Mesenchymal stem cell (in vitro differentiated cells and primary cell): ENCODE measurements at regions not wholly inside any gene's neighbourhood (a gene's known extent, or its start where the extent isn't known, plus 50 kb on each side); places are given as distances from the start of the nearest gene placed in this dataset.

Experiments used
- DNase-seq: peaks from one replicate; pipeline ENCODE4 v3.0.0-alpha.2; 2013
- H2AFZ ChIP-seq: one replicate; pipeline ENCODE4 v1.6.1; 2013; ENCODE audit warnings: low read depth, mild to moderate bottlenecking, control low read depth, inconsistent platforms, low read length, moderate library complexity
- H2AK5ac ChIP-seq: 2 replicates; pipeline ENCODE4 v1.6.1; 2013; ENCODE audit warnings: low read length, moderate library complexity, mild to moderate bottlenecking, inconsistent platforms; ENCODE audit not compliant: severe bottlenecking
- H2BK120ac ChIP-seq: one replicate; pipeline ENCODE4 v1.6.1; 2013; ENCODE audit warnings: low read depth, mild to moderate bottlenecking, inconsistent platforms, low read length, moderate library complexity
- H2BK12ac ChIP-seq, 2 experiments: one replicate each; pipeline ENCODE4 v1.6.1; 2013; ENCODE audit warnings: inconsistent platforms in 2 of 2, low read length in 2 of 2, mild to moderate bottlenecking in 2 of 2, moderate library complexity in 2 of 2, control low read depth in 1 of 2
- H2BK15ac ChIP-seq: one replicate; pipeline ENCODE4 v1.6.1; 2013; ENCODE audit warnings: mild to moderate bottlenecking, low read depth, inconsistent platforms; ENCODE audit not compliant: poor library complexity, severe bottlenecking
- H2BK5ac ChIP-seq: 2 replicates; pipeline ENCODE4 v1.6.1; 2013; ENCODE audit warnings: low read depth, mild to moderate bottlenecking, low read length, control low read depth, inconsistent platforms; ENCODE audit not compliant: poor library complexity, severe bottlenecking
- H3K14ac ChIP-seq, 2 experiments: one replicate each; pipeline ENCODE4 v1.6.1; 2013; ENCODE audit warnings: inconsistent platforms in 2 of 2, low read length in 2 of 2, control low read depth in 1 of 2, mild to moderate bottlenecking in 1 of 2, moderate library complexity in 1 of 2
- H3K18ac ChIP-seq, 2 experiments: one replicate each; pipeline ENCODE4 v1.6.1; 2013; ENCODE audit warnings: inconsistent platforms in 2 of 2, low read length in 2 of 2, control low read depth in 1 of 2, low read depth in 1 of 2, mild to moderate bottlenecking in 1 of 2
- H3K23ac ChIP-seq, 2 experiments: one replicate each; pipeline ENCODE4 v1.6.1; 2013; ENCODE audit warnings: inconsistent platforms in 2 of 2, low read length in 2 of 2, mild to moderate bottlenecking in 2 of 2, moderate library complexity in 2 of 2, control low read depth in 1 of 2
- H3K27ac ChIP-seq: 2 replicates; pipeline ENCODE4 v1.5.1; 2013; ENCODE audit warnings: mild to moderate bottlenecking, moderate library complexity, low read length, control low read depth, inconsistent platforms; ENCODE audit not compliant: poor library complexity, severe bottlenecking
- H3K27me3 ChIP-seq, 2 experiments: 2 replicates each; pipeline versions ENCODE4 v1.6.1 to v1.7.0; 2013; ENCODE audit warnings: low read length in 2 of 2, mild to moderate bottlenecking in 2 of 2, moderate library complexity in 2 of 2, control low read depth in 1 of 2, inconsistent platforms in 1 of 2; ENCODE audit not compliant: control insufficient read depth in 1 of 2, insufficient read depth in 1 of 2
- H3K36me3 ChIP-seq, 2 experiments: 2 replicates each; pipeline versions ENCODE4 v1.6.1 to v1.7.0; 2013; ENCODE audit warnings: low read length in 2 of 2, control low read depth in 1 of 2, inconsistent platforms in 1 of 2, low read depth in 1 of 2, mild to moderate bottlenecking in 1 of 2; ENCODE audit not compliant: insufficient read depth in 2 of 2, control insufficient read depth in 1 of 2
- H3K4ac ChIP-seq, 2 experiments: one replicate each; pipeline ENCODE4 v1.6.1; 2013; ENCODE audit warnings: inconsistent platforms in 2 of 2, low read length in 2 of 2, mild to moderate bottlenecking in 2 of 2, moderate library complexity in 2 of 2, control low read depth in 1 of 2, low read depth in 1 of 2
- H3K4me1 ChIP-seq: 2 replicates; pipeline ENCODE4 v1.6.1; 2013; ENCODE audit warnings: low read depth, low read length, control low read depth; ENCODE audit not compliant: control insufficient read depth, insufficient read depth
- H3K4me2 ChIP-seq: 2 replicates; pipeline ENCODE4 v1.6.1; 2013; ENCODE audit warnings: low read length, mild to moderate bottlenecking, inconsistent platforms; ENCODE audit not compliant: poor library complexity, severe bottlenecking
- H3K4me3 ChIP-seq, 2 experiments: 2 replicates each; pipeline versions ENCODE4 v1.5.1 to v1.7.0; 2013; ENCODE audit warnings: low read length in 2 of 2, mild to moderate bottlenecking in 2 of 2, control low read depth in 1 of 2, low read depth in 1 of 2; ENCODE audit not compliant: insufficient read depth in 1 of 2
- H3K79me1 ChIP-seq: replicated peaks from 2 replicates; pipeline ENCODE4 v1.6.1; 2013; ENCODE audit warnings: mild to moderate bottlenecking, control low read depth, low read length, inconsistent platforms; ENCODE audit not compliant: poor library complexity, severe bottlenecking
- H3K9ac ChIP-seq: 2 replicates; pipeline ENCODE4 v1.7.0; 2013; ENCODE audit warnings: mild to moderate bottlenecking, low read length, moderate library complexity
- H3K9me3 ChIP-seq: 2 replicates; pipeline ENCODE4 v1.7.0; 2013; ENCODE audit warnings: mild to moderate bottlenecking, low read length; ENCODE audit not compliant: control insufficient read depth
- H4K8ac ChIP-seq: one replicate; pipeline ENCODE4 v1.6.1; 2013; ENCODE audit warnings: inconsistent platforms, mild to moderate bottlenecking, low read length, moderate library complexity
- H4K91ac ChIP-seq: one replicate; pipeline ENCODE4 v1.6.1; 2013; ENCODE audit warnings: mild to moderate bottlenecking, low read length, inconsistent platforms
- WGBS: methylation state at CpG from one replicate; pipeline ENCODE4 v1.1.7; 2013; ENCODE audit warnings: mixed read lengths; 5-methylcytosine and 5-hydroxymethylcytosine counted together

DNA sequence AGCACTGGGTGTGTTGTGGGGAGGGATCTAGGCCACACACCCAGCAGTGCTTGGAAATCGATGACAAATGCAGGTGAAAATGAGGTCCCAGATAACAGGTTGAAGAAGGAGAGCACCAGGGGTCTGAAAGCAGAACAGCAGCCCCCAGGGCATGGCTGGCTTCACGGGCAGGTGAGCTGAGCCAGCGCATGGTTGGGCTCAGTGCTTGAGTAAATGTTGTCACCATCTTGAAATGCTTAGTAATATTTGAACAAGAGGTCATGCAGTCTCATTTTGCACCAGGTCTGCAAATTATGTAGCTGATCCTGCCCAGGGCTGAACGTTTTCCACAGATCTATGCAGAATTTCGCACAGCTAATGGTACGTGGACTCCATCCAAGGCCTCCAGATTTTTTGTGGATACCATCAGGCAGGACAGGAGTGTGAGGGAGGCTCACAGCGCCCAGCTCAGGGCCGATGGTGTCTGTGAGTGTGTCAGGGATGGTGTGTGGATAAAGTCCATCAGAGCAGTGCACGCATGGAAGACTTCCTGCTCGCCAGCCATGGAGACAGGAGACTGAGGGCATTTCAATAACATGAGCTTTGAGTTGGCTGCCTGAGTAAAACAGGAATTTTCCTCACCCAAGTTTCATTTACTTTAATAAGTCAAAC lies 53.1 kb upstream of the SNX9 start:
- Histone ChIP-seq H3K79me1 (no peaks in the 10 kb centered on the region), H3K27me3 (no peaks in the 10 kb centered on the region), H3K4me2 (no peak overlapping the region), H2AFZ (no peak overlapping the region), H4K91ac (no peak overlapping the region), H2BK12ac (peak overlapping the region in 1 of 2 experiments; percentile 79), H3K9me3 (no peaks in the 10 kb centered on the region), H3K23ac (no peak overlapping the region), H3K4me1 (peaks cover 18% of the 10 kb centered on the region), H2BK15ac (no peak overlapping the region), H3K27ac (no peak overlapping the region), H4K8ac (no peak overlapping the region), H3K4ac (no peak overlapping the region), H3K4me3 (no peak overlapping the region), H3K14ac (no peak overlapping the region), H3K36me3 (peaks cover 0 to 7% of the 10 kb centered on the region in 2 experiments), H2AK5ac (peak overlapping the region; percentile 65), H2BK5ac (no peak overlapping the region), H3K9ac (peak overlapping the region; percentile 18), H2BK120ac (no peak overlapping the region), H3K18ac (peak overlapping the region in 1 of 2 experiments; percentile 48)
- no peak for DNase-seq
- WGBS, result 94% methylated on average over 10 of the region's 10 CpGs

DNA sequence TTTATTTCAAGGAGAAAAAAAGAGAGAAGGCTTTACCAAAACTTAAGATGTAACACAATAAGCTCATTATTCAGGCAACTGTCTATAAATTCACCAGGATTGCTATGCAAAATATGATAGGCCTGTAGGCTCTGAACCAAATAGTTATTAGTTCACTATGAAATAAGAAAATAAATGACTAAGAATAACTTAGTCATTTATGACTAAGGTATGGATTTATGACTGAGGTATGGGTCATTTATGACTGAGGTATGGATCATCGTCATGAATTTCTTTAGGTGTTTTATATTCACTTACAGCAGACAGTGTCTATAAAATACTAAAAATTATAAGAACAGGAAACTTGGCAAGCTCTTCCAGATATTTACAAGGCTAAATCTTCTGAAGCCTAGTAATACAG lies 52.1 kb upstream of the SNX9 start:
- no peak overlapping the region for H4K8ac ChIP-seq
- no CpG with 5 or more reads among the region's 1 CpG for WGBS
- no peak overlapping the region for H3K4me3 ChIP-seq
- H2BK5ac ChIP-seq, result no peak overlapping the region
- no peak overlapping the region for H3K4me2 ChIP-seq
- H3K36me3 ChIP-seq, result peaks cover 0 to 7% of the 10 kb centered on the region in 2 experiments
- no peaks in the 10 kb centered on the region for H3K27me3 ChIP-seq
- no peak overlapping the region for H2BK15ac ChIP-seq
- H3K9ac ChIP-seq, result peak overlapping the region; percentile 57
- DNase-seq, result no peak
- H3K27ac ChIP-seq, result no peak overlapping the region
- no peak overlapping the region for H2BK12ac ChIP-seq
- H3K23ac ChIP-seq, result no peak overlapping the region
- no peak overlapping the region for H4K91ac ChIP-seq
- H3K79me1 ChIP-seq, result no peaks in the 10 kb centered on the region
- no peaks in the 10 kb centered on the region for H3K9me3 ChIP-seq
- no peak overlapping the region for H3K14ac ChIP-seq
- no peak overlapping the region for H2BK120ac ChIP-seq
- H3K4ac ChIP-seq, result no peak overlapping the region
- H3K4me1 ChIP-seq, result peaks cover 17% of the 10 kb centered on the region
- H3K18ac ChIP-seq, result no peak overlapping the region
- H2AK5ac ChIP-seq, result no peak overlapping the region
- H2AFZ ChIP-seq, result no peak overlapping the region

DNA sequence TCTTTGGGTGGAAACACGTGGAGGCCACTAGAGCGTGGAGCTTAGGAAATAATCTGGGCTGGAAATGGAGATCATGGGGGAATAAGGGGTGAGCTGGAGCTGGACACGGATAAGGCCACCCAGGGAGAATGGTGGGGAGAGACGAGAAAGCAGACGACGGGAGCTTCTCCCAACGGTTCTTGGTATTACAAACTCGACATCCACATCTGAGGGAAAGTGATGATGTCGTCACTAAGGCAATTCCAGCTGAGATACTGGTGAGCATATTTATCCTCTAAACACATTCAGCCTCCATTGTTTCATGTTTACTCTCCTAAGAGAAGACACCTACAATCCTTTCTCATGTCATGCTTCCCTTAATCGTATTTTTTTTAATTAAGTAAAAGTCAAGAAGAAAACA lies 50.2 kb upstream of the SNX9 start:
- Histone ChIP-seq H3K4me2 (no peak overlapping the region), H4K8ac (no peak overlapping the region), H2BK5ac (no peak overlapping the region), H3K36me3 (peaks cover 0 to 2% of the 10 kb centered on the region in 2 experiments), H2BK12ac (no peak overlapping the region), H2BK120ac (no peak overlapping the region), H3K4ac (no peak overlapping the region), H3K79me1 (no peaks in the 10 kb centered on the region), H2BK15ac (no peak overlapping the region), H3K4me3 (no peak overlapping the region), H3K14ac (no peak overlapping the region), H3K9ac (no peak overlapping the region), H3K23ac (no peak overlapping the region), H4K91ac (no peak overlapping the region), H3K27ac (no peak overlapping the region), H2AK5ac (no peak overlapping the region), H3K9me3 (no peaks in the 10 kb centered on the region), H3K18ac (no peak overlapping the region), H3K4me1 (peaks cover 13% of the 10 kb centered on the region), H3K27me3 (no peaks in the 10 kb centered on the region), H2AFZ (no peak overlapping the region)
- 96% methylated on average over 10 of the region's 10 CpGs for WGBS
- DNase-seq, result no peak
